ENCODE measurements at regions not wholly inside any gene's neighbourhood (a gene's known extent, or its start where the extent isn't known, plus 50 kb on each side); places are given as distances from the start of the nearest gene placed in this dataset.

GRCh38 chr2:236367506-236368289 is 103.5 kb upstream of the ASB18 start:
- Histone ChIP-seq H3K4me3 (no peak overlapping the region), H3K9me3 (no peaks in the 10 kb centered on the region), H3K4me1 (no peaks in the 10 kb centered on the region), H3K27ac (no peak overlapping the region), H3K27me3 (no peaks in the 10 kb centered on the region), H3K36me3 (no peaks in the 10 kb centered on the region)
- no peak for TF ChIP-seq CTCF (IDR thresholded peaks at IDR 0.05)
- DNase-seq (ENCODE audit: low spot score): peak; percentile 21

DNA sequence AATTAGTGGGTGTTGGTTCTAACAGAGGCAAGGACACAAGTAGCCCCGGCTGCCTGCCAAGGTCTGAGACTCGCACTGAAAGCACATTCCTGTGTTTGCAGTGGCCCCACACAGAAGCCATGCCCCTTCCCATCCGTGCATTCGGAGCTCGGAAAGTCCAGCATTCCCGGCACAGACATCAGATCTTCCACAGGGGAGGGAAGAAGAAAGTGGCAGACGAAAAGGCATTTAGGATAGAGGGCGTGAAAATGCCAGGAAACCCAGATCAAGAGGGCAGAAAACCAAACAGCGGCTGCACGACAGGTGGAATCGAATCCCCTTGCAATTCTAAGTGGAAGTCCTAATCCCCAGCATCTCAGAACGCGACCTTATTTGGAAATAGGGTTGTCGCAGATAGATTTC is 105.5 kb upstream of the ASB18 start:
- no peak overlapping the region for H3K27ac ChIP-seq
- no peaks in the 10 kb centered on the region for H3K4me1 ChIP-seq
- no peaks in the 10 kb centered on the region for H3K27me3 ChIP-seq
- TF ChIP-seq CTCF (IDR thresholded peaks at IDR 0.05): no peak
- H3K9me3 ChIP-seq: no peaks in the 10 kb centered on the region
- H3K36me3 ChIP-seq: no peaks in the 10 kb centered on the region
- DNase-seq (ENCODE audit: low spot score): peak; percentile 55
- H3K4me3 ChIP-seq: no peak overlapping the region

DNA sequence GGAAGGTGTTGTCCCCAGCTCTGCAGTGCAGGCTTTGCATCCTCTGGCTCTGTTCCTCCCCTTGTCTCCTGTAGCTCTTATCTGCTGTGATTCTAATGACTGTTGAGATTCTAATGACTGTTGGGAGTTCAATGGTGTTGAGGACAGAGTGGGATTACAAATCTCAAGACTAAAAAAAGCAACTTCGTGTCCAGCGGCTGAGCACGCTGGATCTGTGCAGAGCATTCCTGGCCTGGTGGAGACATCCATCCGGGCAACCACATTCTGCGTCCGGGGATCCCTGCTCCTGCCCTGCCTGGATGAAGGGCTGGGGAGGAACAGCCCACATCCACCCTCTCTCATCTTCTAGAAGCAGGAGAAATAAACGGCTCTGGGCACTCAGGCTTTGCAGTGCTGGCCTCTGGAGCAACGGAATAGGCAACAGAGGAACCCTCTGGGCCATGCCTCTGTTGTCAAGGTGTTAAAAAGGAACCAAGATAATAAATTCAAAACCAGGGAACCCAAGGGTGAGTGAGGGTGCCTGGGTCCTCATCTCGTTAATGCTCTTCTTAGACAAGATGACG is 106.7 kb upstream of the ASB18 start:
- Histone ChIP-seq H3K9me3 (no peaks in the 10 kb centered on the region), H3K27me3 (no peaks in the 10 kb centered on the region), H3K4me1 (no peaks in the 10 kb centered on the region), H3K27ac (no peak overlapping the region), H3K36me3 (no peaks in the 10 kb centered on the region), H3K4me3 (no peak overlapping the region)
- DNase-seq (ENCODE audit: low spot score): peak; percentile 52
- TF ChIP-seq CTCF (IDR thresholded peaks at IDR 0.05): no peak

DNA sequence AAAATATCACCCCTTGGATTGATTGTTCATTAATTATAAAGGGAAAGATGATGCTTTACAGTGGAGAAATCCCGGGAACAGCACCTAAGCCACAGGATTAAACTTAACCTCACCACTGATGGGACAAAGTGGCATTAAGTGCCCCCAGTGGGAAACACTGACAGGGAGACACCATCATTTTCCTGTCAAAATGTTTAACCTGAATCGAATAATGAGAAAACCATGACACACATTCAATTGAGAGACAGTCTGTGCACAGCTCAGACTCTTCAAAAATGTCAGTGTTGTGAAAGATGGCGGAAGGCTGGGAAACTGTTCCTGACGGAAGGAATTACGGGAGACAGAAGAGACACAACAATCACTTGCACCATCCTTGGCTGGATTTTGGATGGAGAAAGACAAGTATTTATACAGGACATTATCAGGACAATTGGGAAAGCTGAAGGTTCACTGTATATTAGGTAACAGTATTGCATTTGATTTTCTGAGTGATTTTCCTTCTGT is 111.8 kb upstream of the ASB18 start:
- H3K27ac ChIP-seq: no peak overlapping the region
- no peak overlapping the region for H3K4me3 ChIP-seq
- H3K27me3 ChIP-seq: no peaks in the 10 kb centered on the region
- H3K36me3 ChIP-seq: no peaks in the 10 kb centered on the region
- H3K4me1 ChIP-seq: no peaks in the 10 kb centered on the region
- no peak for TF ChIP-seq CTCF (IDR thresholded peaks at IDR 0.05)
- peak; percentile 11 for DNase-seq (ENCODE audit: low spot score)
- H3K9me3 ChIP-seq: no peaks in the 10 kb centered on the region

DNA sequence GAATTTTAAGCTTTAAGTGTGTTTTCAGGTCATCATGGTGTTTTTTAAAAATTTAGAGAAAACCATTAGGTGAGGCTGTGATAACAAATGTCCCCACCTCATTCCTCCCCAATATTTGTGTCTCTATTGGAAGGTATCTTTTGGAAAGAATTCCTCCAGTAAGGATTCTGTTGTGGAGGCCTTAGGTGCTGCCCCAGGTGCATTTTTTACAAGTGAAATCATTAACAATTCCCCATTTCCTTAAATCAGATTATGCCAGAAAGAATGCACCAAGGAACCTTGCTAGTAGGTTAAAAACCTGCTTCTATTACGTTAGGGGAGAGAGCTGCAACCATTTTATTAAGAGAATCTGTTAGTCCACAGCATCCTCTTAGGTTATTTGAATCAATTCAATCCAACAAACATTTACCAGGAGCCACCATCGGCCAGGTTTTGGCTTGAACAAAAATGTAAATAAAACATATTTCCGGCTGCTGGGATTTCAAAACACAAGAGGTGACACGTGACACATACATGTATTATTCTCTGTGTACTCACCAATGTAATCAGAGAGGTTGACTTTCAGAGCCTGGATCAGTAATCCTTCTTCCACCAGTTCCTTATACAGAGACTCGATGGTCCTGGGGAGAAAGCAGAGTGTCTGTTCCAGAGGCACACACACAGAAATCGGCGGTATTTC is 112.5 kb upstream of the ASB18 start:
- no peak overlapping the region for H3K4me3 ChIP-seq
- no peaks in the 10 kb centered on the region for H3K36me3 ChIP-seq
- TF ChIP-seq CTCF (IDR thresholded peaks at IDR 0.05): no peak
- H3K9me3 ChIP-seq: no peaks in the 10 kb centered on the region
- no peak for DNase-seq (ENCODE audit: low spot score)
- H3K27me3 ChIP-seq: no peaks in the 10 kb centered on the region
- H3K27ac ChIP-seq: no peak overlapping the region
- no peaks in the 10 kb centered on the region for H3K4me1 ChIP-seq

Data from right atrium auricular region (tissue), 2 donors.